ENCODE measurements at regions not wholly inside any gene's neighbourhood (a gene's known extent, or its start where the extent isn't known, plus 50 kb on each side); places are given as distances from the start of the nearest gene placed in this dataset.

DNA sequence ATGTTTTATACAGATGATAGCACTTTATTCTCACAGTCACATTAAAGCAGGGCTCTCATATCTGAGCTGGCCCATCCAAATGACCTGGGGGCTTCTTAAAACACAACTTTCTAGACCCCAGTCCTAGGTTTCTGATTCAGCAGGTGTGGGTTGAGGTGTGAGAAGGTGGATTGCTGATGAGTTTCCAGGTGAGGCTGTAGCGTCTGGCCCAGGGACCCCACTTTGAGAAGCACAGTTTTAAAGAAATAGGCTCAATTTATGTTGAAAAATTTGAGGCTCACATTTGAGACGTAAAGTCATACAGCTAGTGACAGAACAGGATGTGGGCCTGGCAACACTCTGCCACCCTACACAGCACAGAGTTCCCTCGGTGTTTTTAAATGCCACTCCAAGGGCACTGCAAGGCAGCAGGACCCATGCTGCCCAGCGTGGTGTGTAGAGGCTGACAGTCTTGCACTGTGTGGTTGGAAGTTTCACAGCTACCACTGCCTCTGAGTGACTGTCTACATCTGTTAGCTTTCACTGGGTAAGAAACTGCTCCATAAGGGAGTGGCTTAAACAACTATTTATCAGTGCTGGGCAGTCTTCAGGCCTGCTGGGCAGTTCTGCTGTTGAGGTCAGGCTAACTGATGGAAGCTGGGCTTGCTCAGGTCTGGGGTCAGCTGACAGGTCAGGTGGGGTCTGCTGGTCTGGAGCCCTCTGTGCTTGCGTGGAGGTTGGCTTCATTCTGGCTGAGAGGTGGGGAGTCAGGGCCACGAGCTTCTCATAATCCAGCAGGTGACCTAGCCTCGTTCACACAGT is 319.7 kb downstream of the CXCL12 start:
- TF ChIP-seq, protein P1, sequence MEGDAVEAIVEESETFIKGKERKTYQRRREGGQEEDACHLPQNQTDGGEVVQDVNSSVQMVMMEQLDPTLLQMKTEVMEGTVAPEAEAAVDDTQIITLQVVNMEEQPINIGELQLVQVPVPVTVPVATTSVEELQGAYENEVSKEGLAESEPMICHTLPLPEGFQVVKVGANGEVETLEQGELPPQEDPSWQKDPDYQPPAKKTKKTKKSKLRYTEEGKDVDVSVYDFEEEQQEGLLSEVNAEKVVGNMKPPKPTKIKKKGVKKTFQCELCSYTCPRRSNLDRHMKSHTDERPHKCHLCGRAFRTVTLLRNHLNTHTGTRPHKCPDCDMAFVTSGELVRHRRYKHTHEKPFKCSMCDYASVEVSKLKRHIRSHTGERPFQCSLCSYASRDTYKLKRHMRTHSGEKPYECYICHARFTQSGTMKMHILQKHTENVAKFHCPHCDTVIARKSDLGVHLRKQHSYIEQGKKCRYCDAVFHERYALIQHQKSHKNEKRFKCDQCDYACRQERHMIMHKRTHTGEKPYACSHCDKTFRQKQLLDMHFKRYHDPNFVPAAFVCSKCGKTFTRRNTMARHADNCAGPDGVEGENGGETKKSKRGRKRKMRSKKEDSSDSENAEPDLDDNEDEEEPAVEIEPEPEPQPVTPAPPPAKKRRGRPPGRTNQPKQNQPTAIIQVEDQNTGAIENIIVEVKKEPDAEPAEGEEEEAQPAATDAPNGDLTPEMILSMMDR (IDR thresholded peaks at IDR 0.05) = no peak
- no peak for TF ChIP-seq POLR2A (IDR thresholded peaks at IDR 0.05)
